A673 (cell line): ENCODE measurements at regions not wholly inside any gene's neighbourhood (a gene's known extent, or its start where the extent isn't known, plus 50 kb on each side); places are given as distances from the start of the nearest gene placed in this dataset.

Experiments
- CTCF ChIP-seq: fragments of 300-800, 200-600 bp; sonication (generic); conservative IDR thresholded peaks from 2 replicates; pipeline ENCODE4 v1.5.1; 2017; ENCODE audit warnings: low read depth, mild to moderate bottlenecking, antibody characterized with exemption, low read length, moderate library complexity, mixed read lengths
- EZH2 ChIP-seq: fragments of 200-600 bp; sonication (generic); IDR thresholded peaks from 2 replicates; pipeline ENCODE4 v1.6.1; 2017; ENCODE audit warnings: borderline replicate concordance, low read depth, mild to moderate bottlenecking, mixed read lengths, antibody characterized with exemption, low read length; ENCODE audit not compliant: poor library complexity, severe bottlenecking

DNA sequence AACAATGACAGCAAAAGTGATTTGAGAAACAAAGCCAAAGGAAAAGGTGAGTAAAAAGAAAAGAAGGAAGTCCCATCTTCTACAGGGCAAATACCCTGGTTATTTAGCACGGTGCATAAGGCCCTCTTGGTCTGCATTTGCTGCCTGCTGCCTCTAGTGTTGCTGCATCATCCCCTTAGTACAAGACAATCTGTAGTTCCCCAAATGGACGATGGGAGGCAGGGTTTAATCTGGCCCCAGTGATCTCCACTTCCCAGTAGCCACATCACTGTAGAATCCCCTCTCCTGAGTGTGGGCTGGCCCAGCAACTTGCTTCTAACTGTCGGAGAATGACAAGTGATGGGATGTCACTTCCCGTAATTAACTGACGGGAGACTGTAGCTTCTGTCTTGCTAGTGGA lies 85.1 kb downstream of the CTAGE1 start:
- TF ChIP-seq CTCF (peak; percentile 37; the same call in 1 of the 2 replicates), EZH2 (no peak)
